GM12874 (cell line): ENCODE measurements at regions not wholly inside any gene's neighbourhood (a gene's known extent, or its start where the extent isn't known, plus 50 kb on each side); places are given as distances from the start of the nearest gene placed in this dataset.

ENCODE experiments used
- TF ChIP-seq, protein P1 (sequence below): IDR thresholded peaks from 2 replicates; pipeline ENCODE4 v1.5.1; 2011; ENCODE audit warnings: low read depth, mild to moderate bottlenecking, control low read depth, low read length, moderate library complexity; ENCODE audit not compliant: insufficient read depth

DNA sequence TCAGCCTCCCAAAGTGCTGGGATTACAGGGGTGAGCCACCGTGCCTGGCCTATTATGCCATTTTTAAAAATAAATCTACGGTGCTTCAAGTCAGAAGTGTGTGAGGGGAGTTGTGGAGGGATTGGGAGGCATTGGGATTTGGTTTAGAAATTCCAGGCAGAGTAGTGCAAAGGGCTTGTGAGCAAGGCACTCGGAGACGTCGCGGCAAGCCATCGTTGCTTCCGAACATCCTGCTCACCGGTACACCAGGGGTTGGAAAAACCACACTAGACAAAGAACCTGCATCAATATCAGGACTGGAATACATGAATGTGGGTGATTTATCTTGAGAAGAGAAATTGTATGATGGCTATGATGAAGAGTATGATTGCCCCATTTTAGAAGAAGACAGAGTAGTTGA is 227.0 kb downstream of the ALG10 start:
- TF ChIP-seq, protein P1, sequence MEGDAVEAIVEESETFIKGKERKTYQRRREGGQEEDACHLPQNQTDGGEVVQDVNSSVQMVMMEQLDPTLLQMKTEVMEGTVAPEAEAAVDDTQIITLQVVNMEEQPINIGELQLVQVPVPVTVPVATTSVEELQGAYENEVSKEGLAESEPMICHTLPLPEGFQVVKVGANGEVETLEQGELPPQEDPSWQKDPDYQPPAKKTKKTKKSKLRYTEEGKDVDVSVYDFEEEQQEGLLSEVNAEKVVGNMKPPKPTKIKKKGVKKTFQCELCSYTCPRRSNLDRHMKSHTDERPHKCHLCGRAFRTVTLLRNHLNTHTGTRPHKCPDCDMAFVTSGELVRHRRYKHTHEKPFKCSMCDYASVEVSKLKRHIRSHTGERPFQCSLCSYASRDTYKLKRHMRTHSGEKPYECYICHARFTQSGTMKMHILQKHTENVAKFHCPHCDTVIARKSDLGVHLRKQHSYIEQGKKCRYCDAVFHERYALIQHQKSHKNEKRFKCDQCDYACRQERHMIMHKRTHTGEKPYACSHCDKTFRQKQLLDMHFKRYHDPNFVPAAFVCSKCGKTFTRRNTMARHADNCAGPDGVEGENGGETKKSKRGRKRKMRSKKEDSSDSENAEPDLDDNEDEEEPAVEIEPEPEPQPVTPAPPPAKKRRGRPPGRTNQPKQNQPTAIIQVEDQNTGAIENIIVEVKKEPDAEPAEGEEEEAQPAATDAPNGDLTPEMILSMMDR, result no peak

DNA sequence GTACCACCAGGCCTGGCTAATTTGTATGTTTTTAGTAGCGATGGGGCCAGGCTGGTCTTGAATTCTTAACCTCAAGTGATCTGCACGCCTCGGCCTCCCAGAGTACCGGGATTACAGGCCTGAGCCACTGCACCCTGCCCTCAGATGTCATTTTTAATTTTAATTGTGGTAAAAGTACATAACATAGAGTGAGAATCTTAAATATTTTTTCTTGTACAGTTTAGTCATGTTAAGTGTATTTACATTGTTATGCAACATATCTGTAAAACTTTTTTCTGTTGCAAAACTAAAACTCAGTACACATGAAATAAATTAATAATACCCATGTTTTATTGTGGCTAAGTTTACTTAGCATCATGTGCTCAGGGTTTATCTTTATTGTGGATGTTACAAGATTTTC is 231.4 kb downstream of the ALG10 start:
- TF ChIP-seq, protein P1, result no peak

DNA sequence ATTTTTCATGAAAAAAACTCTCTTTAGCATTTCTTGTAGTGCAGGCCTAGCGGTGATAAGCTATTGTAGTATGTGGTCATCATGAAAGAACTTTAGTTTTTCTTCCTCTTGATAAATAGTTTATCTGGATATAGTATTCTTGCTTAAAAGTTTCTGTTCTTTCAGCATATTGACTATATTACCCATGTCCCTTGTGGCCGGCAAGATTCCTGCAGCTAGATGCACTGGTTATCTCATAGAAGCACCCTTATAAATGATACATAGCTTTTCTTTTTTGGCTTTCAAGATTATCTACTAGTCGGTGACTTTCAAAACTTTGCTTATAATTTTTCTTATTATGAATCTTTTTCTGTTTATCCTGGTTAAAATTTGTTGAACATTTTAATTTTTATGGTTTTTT is 234.8 kb downstream of the ALG10 start:
- TF ChIP-seq, protein P1, result no peak

DNA sequence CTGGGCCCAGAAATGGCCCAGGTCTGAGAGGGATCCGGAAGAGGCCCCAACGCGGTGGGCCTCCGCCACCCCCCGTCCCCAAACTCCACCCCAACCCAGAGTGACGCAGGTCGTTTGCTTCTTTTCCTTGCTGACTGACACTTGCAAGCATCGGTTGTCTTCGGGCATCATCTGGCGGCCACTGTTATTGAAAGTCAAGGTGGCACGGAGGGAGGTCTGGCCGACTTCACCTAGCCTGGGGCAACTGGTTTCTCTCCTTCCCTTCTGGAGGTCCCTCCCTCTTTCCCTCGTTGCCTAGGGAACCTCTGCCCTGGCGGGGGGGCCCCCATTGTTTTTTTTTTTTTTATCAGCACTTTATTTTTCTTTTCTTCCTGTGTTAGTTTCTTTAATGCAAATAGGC is 241.8 kb downstream of the ALG10 start:
- TF ChIP-seq, protein P1, result no peak

DNA sequence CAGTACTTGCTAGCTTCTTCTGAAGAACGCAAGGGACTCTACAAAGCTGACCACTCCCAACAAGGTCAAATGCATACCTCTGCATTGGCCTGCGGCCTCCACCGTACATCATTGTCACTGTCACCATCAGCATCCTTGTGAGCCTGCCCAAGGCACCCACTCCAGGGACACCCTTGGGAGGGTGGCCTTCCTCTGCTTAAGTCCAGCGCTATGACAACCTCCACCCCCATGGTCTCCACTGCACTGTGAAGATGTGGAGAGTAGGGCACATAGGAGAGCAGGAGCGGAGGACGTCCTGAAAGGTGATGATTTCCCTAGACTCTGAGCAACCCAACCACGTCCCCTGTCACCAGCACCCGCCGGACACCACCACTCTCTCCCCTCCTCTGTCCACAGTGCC is 252.8 kb downstream of the ALG10 start:
- TF ChIP-seq, protein P1, result no peak

DNA sequence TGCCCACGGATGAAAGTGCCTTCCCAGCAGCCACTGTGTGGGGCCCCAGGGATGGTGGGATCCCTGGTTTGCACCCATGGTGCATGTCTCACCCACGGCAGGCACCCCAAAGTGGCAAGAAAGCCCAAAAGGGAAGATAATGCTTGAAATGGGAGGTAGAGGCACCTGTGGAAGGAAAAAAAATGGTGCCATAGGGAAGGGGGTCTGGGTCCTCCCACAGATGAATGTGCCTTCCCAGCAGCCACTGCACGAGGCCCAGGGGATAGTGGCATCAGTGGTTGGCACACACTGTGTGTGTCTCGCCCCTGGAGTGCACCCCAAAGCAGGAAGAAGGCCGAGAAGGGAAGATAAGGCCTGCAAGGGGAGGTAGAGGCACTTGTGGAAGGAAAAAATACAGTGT is 264.2 kb downstream of the ALG10 start:
- TF ChIP-seq, protein P1, result no peak

DNA sequence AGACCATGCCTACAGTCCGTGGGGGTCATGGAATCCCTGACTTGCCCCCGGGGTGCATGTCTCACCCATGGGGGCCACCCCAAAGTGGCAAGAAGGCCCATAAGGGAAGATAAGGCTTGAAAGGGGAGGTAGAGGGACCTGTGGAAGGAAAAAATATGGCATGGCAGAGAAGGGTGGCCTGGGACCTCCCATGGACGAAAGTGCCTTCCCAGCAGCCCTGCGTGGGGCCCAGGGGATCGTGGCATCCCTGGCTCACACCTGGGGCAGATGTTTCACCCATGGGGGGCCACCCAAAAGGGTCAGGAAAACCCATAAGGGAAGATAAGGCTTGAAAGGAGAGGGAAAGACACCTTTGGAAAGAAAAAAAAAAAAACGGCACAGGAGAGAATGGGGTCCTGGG is 264.6 kb downstream of the ALG10 start:
- TF ChIP-seq, protein P1, result no peak

DNA sequence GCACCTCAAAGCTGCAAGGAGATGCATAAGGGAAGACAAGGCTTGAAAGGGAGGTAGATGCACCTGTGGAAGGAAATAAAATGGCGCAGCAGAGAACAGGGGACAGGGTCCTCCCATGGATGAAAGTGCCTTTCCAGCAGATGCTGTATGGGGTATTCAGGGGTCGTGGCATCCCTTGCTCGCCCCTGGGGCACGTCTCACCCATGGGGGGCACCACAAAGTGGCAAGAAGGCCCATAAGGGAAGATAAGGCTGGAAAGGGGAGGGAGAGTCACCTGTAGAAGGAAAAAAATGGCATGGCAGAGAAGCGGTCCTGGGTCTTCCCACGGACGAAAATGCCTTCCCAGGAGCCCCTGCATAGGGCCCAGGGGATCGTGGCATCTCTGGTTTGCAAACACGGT is 265.1 kb downstream of the ALG10 start:
- TF ChIP-seq, protein P1, result no peak
